BLaER1 (cell line): ENCODE measurements at regions not wholly inside any gene's neighbourhood (a gene's known extent, or its start where the extent isn't known, plus 50 kb on each side); places are given as distances from the start of the nearest gene placed in this dataset.
"Not testable (repeated sequence)": the region's sequence is repeated elsewhere in the genome, so short reads cannot be mapped to it uniquely, and the experiment has no call there.

Experiments used
- H3K27ac ChIP-seq: shearing (Covaris generic); formaldehyde crosslinking; 2 replicates; pipeline ENCODE4 v1.8.1; 2022
- H3K27me3 ChIP-seq: shearing (Covaris generic); formaldehyde crosslinking; 2 replicates; pipeline ENCODE4 v1.8.1; 2022
- H3K36me3 ChIP-seq: shearing (Covaris generic); formaldehyde crosslinking; 2 replicates; pipeline ENCODE4 v1.8.1; 2022
- H3K4me1 ChIP-seq: shearing (Covaris generic); formaldehyde crosslinking; 2 replicates; pipeline ENCODE4 v1.8.1; 2022
- H3K4me2 ChIP-seq: shearing (Covaris generic); formaldehyde crosslinking; 2 replicates; pipeline ENCODE4 v1.8.1; 2022
- H3K4me3 ChIP-seq: shearing (Covaris generic); formaldehyde crosslinking; 2 replicates; pipeline ENCODE4 v1.8.1; 2022
- H3K9ac ChIP-seq: shearing (Covaris generic); formaldehyde crosslinking; 2 replicates; pipeline ENCODE4 v1.8.1; 2022
- H3K9me3 ChIP-seq: shearing (Covaris generic); formaldehyde crosslinking; 2 replicates; pipeline ENCODE4 v1.8.1; 2022
- H4K20me1 ChIP-seq: shearing (Covaris generic); formaldehyde crosslinking; 2 replicates; pipeline ENCODE4 v1.8.1; 2022
- Cebpa-rat ChIP-seq: shearing (Covaris generic); IDR thresholded peaks from 2 replicates; pipeline ENCODE4 v1.8.1; 2022

- no peak for TF ChIP-seq Cebpa-rat
- H3K9me3 ChIP-seq: peaks cover 3% of the 10 kb centered on the region; the same call in 1 of the 2 replicates
These were observed 167.3 kb downstream of the MYLK4 start for GRCh38 chr6:2583459-2583858.

GRCh38 chr6:2582268-2582667, 168.5 kb downstream of the MYLK4 start:
- H3K4me1 ChIP-seq: no peaks in the 10 kb centered on the region
- no peaks in the 10 kb centered on the region for H3K27me3 ChIP-seq
- H3K9me3 ChIP-seq: peaks cover 3% of the 10 kb centered on the region; the same call in 1 of the 2 replicates
- no peaks in the 10 kb centered on the region for H3K36me3 ChIP-seq
- H3K4me3 ChIP-seq: no peak overlapping the region
- H4K20me1 ChIP-seq: no peaks in the 10 kb centered on the region
- no peak overlapping the region for H3K27ac ChIP-seq
- no peak for TF ChIP-seq Cebpa-rat
- H3K4me2 ChIP-seq: no peak overlapping the region
- no peak overlapping the region for H3K9ac ChIP-seq

More at GRCh38 chr6:2583459-2583858, 167.3 kb downstream of the MYLK4 start:
- Histone ChIP-seq H3K4me2 (no peak overlapping the region), H3K4me3 (no peak overlapping the region), H3K4me1 (no peaks in the 10 kb centered on the region), H3K36me3 (no peaks in the 10 kb centered on the region), H4K20me1 (no peaks in the 10 kb centered on the region), H3K9ac (no peak overlapping the region), H3K27me3 (no peaks in the 10 kb centered on the region), H3K27ac (no peak overlapping the region)

- H4K20me1 ChIP-seq: no peaks in the 10 kb centered on the region
- no peaks in the 10 kb centered on the region for H3K4me1 ChIP-seq
These were observed 169.1 kb downstream of the MYLK4 start for GRCh38 chr6:2581611-2582010.

DNA sequence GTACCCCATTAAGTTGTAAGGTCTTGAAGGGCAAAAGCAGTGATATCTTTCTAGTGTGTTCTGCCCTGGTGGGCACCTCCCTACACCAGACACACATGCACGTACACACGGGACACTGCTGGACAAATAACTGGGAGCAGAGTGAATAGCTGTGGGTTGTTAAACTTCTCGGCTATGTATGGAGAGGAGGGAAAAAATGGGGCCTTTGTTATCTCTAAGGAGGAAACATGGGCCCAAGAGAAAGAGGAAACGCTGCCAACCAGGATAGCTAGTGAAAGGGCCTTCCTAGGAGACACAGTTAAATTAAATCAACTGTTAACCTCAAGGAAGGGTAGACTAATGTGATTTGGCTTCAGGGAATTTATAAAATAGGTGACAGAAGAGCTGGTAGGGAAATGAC, 169.7 kb downstream of the MYLK4 start:
- no peaks in the 10 kb centered on the region for H4K20me1 ChIP-seq
- H3K4me2 ChIP-seq: no peak overlapping the region
- peaks cover 3% of the 10 kb centered on the region; the same call in 1 of the 2 replicates for H3K9me3 ChIP-seq
- H3K27ac ChIP-seq: no peak overlapping the region
- no peak overlapping the region for H3K9ac ChIP-seq
- no peaks in the 10 kb centered on the region for H3K4me1 ChIP-seq
- H3K4me3 ChIP-seq: no peak overlapping the region
- H3K27me3 ChIP-seq: no peaks in the 10 kb centered on the region
- TF ChIP-seq Cebpa-rat: no peak
- H3K36me3 ChIP-seq: no peaks in the 10 kb centered on the region

More at GRCh38 chr6:2581611-2582010, 169.1 kb downstream of the MYLK4 start:
- H3K9me3 ChIP-seq: peaks cover 3% of the 10 kb centered on the region; the same call in 1 of the 2 replicates
- H3K27ac ChIP-seq: no peak overlapping the region
- H3K4me3 ChIP-seq: no peak overlapping the region
- no peak overlapping the region for H3K9ac ChIP-seq
- H3K4me2 ChIP-seq: no peak overlapping the region
- H3K36me3 ChIP-seq: no peaks in the 10 kb centered on the region
- H3K27me3 ChIP-seq: no peaks in the 10 kb centered on the region
- TF ChIP-seq Cebpa-rat: no peak

DNA sequence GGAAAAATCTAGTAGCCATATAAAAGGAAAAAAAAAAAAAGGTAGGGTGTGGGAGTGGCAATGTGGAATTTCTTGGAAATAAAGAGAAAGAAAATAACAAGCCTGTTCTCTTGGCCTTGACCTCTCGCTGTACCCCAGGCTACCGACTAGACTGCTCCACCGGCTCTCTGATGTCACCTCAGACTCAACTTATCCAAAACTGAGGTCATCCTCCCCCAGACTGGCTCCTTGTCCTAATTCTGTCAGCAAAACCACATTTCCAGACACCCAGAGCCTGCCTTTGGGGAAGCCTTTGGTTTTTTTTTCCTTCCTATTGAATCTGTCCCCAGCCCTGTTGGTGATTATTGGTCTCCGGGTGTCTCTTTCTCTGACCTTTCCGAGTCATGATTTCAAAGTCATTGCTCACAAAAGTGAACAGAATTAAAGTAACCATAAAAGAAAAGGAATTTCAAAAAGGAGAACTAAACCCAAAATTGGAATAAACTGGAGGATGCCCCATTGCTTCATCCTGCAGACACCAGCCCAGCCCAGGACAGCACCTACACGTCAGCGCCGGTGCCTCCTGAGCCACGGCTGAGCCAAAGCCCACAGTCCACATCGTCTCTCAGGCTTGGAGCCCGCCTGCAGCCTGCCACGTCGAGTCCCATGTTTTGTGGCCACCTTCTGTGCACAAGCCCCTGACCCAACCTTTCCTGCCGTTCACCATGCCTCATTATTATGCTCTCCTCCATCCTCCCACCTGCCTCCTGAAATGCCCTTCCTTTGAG, 170.7 kb downstream of the MYLK4 start:
- Histone ChIP-seq H3K36me3 (no peaks in the 10 kb centered on the region), H4K20me1 (no peaks in the 10 kb centered on the region), H3K9me3 (peaks cover 8% of the 10 kb centered on the region; the same call in 1 of the 2 replicates), H3K9ac (no peak overlapping the region), H3K4me2 (no peak overlapping the region), H3K4me1 (peaks cover 7% of the 10 kb centered on the region; the same call in 1 of the 2 replicates), H3K4me3 (no peak overlapping the region), H3K27ac (no peak overlapping the region), H3K27me3 (no peaks in the 10 kb centered on the region)
- TF ChIP-seq Cebpa-rat: no peak

GRCh38 chr6:2579241-2579761, 171.4 kb downstream of the MYLK4 start:
- Histone ChIP-seq H3K27ac (no peak overlapping the region), H3K36me3 (no peaks in the 10 kb centered on the region), H3K4me2 (no peak overlapping the region), H3K4me3 (no peak overlapping the region), H4K20me1 (no peaks in the 10 kb centered on the region), H3K9me3 (0 out of 2 replicates have a peak, but pooled peaks cover 7% of the 10 kb centered on the region), H3K27me3 (no peaks in the 10 kb centered on the region), H3K9ac (no peak overlapping the region), H3K4me1 (peaks cover 9% of the 10 kb centered on the region)
- TF ChIP-seq Cebpa-rat: no peak

GRCh38 chr6:2578767-2579166, 172.0 kb downstream of the MYLK4 start:
- peaks cover 15% of the 10 kb centered on the region for H3K4me1 ChIP-seq
- no peak overlapping the region for H3K4me2 ChIP-seq
- no peak overlapping the region for H3K4me3 ChIP-seq
- H3K27ac ChIP-seq: no peak overlapping the region
- no peak for TF ChIP-seq Cebpa-rat
- H3K9me3 ChIP-seq: 0 out of 2 replicates have a peak, but pooled peaks cover 7% of the 10 kb centered on the region
- H4K20me1 ChIP-seq: no peaks in the 10 kb centered on the region
- H3K27me3 ChIP-seq: no peaks in the 10 kb centered on the region
- no peaks in the 10 kb centered on the region for H3K36me3 ChIP-seq
- no peak overlapping the region for H3K9ac ChIP-seq

- no peaks in the 10 kb centered on the region for H3K27me3 ChIP-seq
- TF ChIP-seq Cebpa-rat: no peak
- peaks cover 23% of the 10 kb centered on the region for H3K4me1 ChIP-seq
- H3K4me2 ChIP-seq: no peak overlapping the region
- H3K9ac ChIP-seq: no peak overlapping the region
- H3K4me3 ChIP-seq: no peak overlapping the region
- H3K27ac ChIP-seq: no peak overlapping the region
- H3K36me3 ChIP-seq: no peaks in the 10 kb centered on the region
- H4K20me1 ChIP-seq: no peaks in the 10 kb centered on the region
- peaks cover 11% of the 10 kb centered on the region; the same call in 1 of the 2 replicates for H3K9me3 ChIP-seq
These were observed 174.2 kb downstream of the MYLK4 start for GRCh38 chr6:2576499-2576898.

DNA sequence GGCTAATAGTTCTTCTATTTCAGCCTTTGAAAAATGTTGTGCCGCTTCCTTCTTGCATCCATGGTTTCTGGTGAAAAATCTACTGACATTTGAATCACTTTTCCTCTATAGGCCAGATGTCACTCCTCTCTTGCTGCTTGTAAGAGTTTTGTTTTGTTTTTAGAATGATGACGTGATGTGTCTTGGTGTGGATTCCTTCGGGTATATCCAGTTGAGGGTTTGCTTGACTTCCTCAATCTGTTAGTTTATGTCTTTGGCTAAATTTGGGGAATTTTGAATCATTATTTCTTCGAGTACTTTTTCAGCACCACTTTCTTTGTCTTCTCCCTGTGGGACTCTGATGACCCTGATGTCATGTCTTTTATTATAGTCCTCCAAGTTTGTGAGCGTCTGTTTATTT, 175.5 kb downstream of the MYLK4 start:
- H3K27me3 ChIP-seq: no peaks in the 10 kb centered on the region
- no peak overlapping the region for H3K9ac ChIP-seq
- no peak for TF ChIP-seq Cebpa-rat
- H3K4me1 ChIP-seq: peaks cover 23% of the 10 kb centered on the region
- 0 out of 2 replicates have a peak overlapping the region, but pooled peaks have one; percentile 5 for H3K4me2 ChIP-seq
- peaks cover 11% of the 10 kb centered on the region; the same call in 1 of the 2 replicates for H3K9me3 ChIP-seq
- H4K20me1 ChIP-seq: no peaks in the 10 kb centered on the region
- no peaks in the 10 kb centered on the region for H3K36me3 ChIP-seq
- no peak overlapping the region for H3K27ac ChIP-seq
- H3K4me3 ChIP-seq: no peak overlapping the region

GRCh38 chr6:2569420-2569819, 181.3 kb downstream of the MYLK4 start:
- not testable (repeated sequence) for H3K4me2 ChIP-seq

More at GRCh38 chr6:2569420-2569819, 181.3 kb downstream of the MYLK4 start:
- H3K9me3 ChIP-seq: peaks cover 13% of the 10 kb centered on the region
- not testable (repeated sequence) for H3K4me3 ChIP-seq, H4K20me1 ChIP-seq, H3K9ac ChIP-seq, H3K27ac ChIP-seq, H3K36me3 ChIP-seq, H3K27me3 ChIP-seq
- H3K4me1 ChIP-seq: peaks cover 15% of the 10 kb centered on the region
